A673 (cell line): ENCODE measurements at regions not wholly inside any gene's neighbourhood (a gene's known extent, or its start where the extent isn't known, plus 50 kb on each side); places are given as distances from the start of the nearest gene placed in this dataset.

Experiments
- BruUV-seq: library from RNA; stranded (reverse); fragments of 400-500 nt; replicated peaks from 2 replicates; lab custom pipeline; 2021; lab: Mats Ljungman, UMichigan
- CTCF ChIA-PET: fragments of 300-600 bp; sonication (Branson Sonifier 250); formaldehyde crosslinking; loops from one replicate; lab custom pipeline; 2022; ENCODE audit warnings: antibody characterized with exemption; lab: Charles Lee
- POLR2A ChIA-PET: fragments of 300-600 bp; sonication (Branson Sonifier 250); formaldehyde crosslinking; loops from one replicate; lab custom pipeline; 2022; ENCODE audit warnings: antibody characterized with exemption; ENCODE audit not compliant: low non-redundant PET; lab: Charles Lee
- DNase-seq: peaks from one replicate; pipeline ENCODE4 v3.0.0-alpha.2; 2015; ENCODE audit warnings: low spot score
- H3K27ac ChIP-seq: fragments of 200-600 bp; sonication (generic); 2 replicates; pipeline ENCODE4 v1.5.1; 2016; ENCODE audit warnings: mixed run types, low read depth, mild to moderate bottlenecking, mixed read lengths, antibody characterized with exemption, low read length; ENCODE audit not compliant: poor library complexity, severe bottlenecking
- H3K27me3 ChIP-seq: fragments of 200-600 bp; sonication (generic); replicated peaks from 2 replicates; pipeline ENCODE4 v1.6.1; 2017; ENCODE audit warnings: mixed run types, low read depth, mild to moderate bottlenecking, mixed read lengths, antibody characterized with exemption, low read length; ENCODE audit not compliant: insufficient read depth, poor library complexity
- H3K36me3 ChIP-seq: fragments of 200-600 bp; sonication (generic); 2 replicates; pipeline ENCODE4 v1.6.1; 2016; ENCODE audit warnings: mixed run types, mild to moderate bottlenecking, mixed read lengths, antibody characterized with exemption, low read length; ENCODE audit not compliant: insufficient read depth, poor library complexity, severe bottlenecking
- H3K4me1 ChIP-seq: fragments of 200-600 bp; sonication (generic); 2 replicates; pipeline ENCODE4 v1.6.1; 2017; ENCODE audit warnings: mixed run types, mild to moderate bottlenecking, mixed read lengths, antibody characterized with exemption, low read length; ENCODE audit not compliant: insufficient read depth, poor library complexity, severe bottlenecking
- H3K4me3 ChIP-seq: fragments of 200-600 bp; sonication (generic); 2 replicates; pipeline ENCODE4 v1.5.1; 2016; ENCODE audit warnings: low read depth, mixed run types, mild to moderate bottlenecking, mixed read lengths, low read length; ENCODE audit not compliant: poor library complexity, severe bottlenecking
- H3K9me3 ChIP-seq: fragments of 200-600 bp; sonication (generic); 2 replicates; pipeline ENCODE4 v1.6.1; 2016; ENCODE audit warnings: mixed run types, low read depth, mild to moderate bottlenecking, mixed read lengths, antibody characterized with exemption, low read length; ENCODE audit not compliant: poor library complexity, severe bottlenecking
- CTCF ChIP-seq: fragments of 300-800, 200-600 bp; sonication (generic); conservative IDR thresholded peaks from 2 replicates; pipeline ENCODE4 v1.5.1; 2017; ENCODE audit warnings: low read depth, mild to moderate bottlenecking, antibody characterized with exemption, low read length, moderate library complexity, mixed read lengths
- EZH2 ChIP-seq: fragments of 200-600 bp; sonication (generic); IDR thresholded peaks from 2 replicates; pipeline ENCODE4 v1.6.1; 2017; ENCODE audit warnings: borderline replicate concordance, low read depth, mild to moderate bottlenecking, mixed read lengths, antibody characterized with exemption, low read length; ENCODE audit not compliant: poor library complexity, severe bottlenecking
- intact Hi-C: fragments of 100-400 bp; cut with micrococcal nuclease; formaldehyde crosslinking; loops from one replicate; pipeline ENCODE4 v1.10.0; 2022; ENCODE audit not compliant: unreplicated experiment

GRCh38 chrX:30949554-30949953 is 60.5 kb upstream of the TAB3 start:
- Histone ChIP-seq H3K36me3 (no peaks in the 10 kb centered on the region), H3K4me3 (no peak overlapping the region), H3K27ac (no peak overlapping the region), H3K4me1 (no peaks in the 10 kb centered on the region), H3K27me3 (no peaks in the 10 kb centered on the region), H3K9me3 (no peaks in the 10 kb centered on the region)
- ChIA-PET POLR2A (no interaction called here), CTCF (interaction anchor here (0.7 kb wide), 1 partner anchor 89 kb away, joined by 5 read pairs; no protein-coding TSS in a partner anchor)
- intact Hi-C loops = no loop called here
- no peak for DNase-seq
- TF ChIP-seq EZH2 = no peak
- TF ChIP-seq CTCF = no peak
- BruUV-seq = no TSS peak

GRCh38 chrX:30948626-30949025 is 59.6 kb upstream of the TAB3 start:
- H3K9me3 ChIP-seq = no peaks in the 10 kb centered on the region
- intact Hi-C loops = no loop called here
- H3K27ac ChIP-seq = no peak overlapping the region
- ChIA-PET CTCF (interaction anchor here (0.7 kb wide), 1 partner anchor 90 kb away, joined by 5 read pairs; no protein-coding TSS in a partner anchor), POLR2A (no interaction called here)
- no peaks in the 10 kb centered on the region for H3K36me3 ChIP-seq
- no peak for DNase-seq
- H3K4me3 ChIP-seq = no peak overlapping the region
- H3K27me3 ChIP-seq = no peaks in the 10 kb centered on the region
- no TSS peak for BruUV-seq
- TF ChIP-seq EZH2 (no peak), CTCF (no peak)
- no peaks in the 10 kb centered on the region for H3K4me1 ChIP-seq

GRCh38 chrX:30948051-30948450 is 59.0 kb upstream of the TAB3 start:
- Histone ChIP-seq H3K27ac (no peak overlapping the region), H3K36me3 (no peaks in the 10 kb centered on the region), H3K27me3 (no peaks in the 10 kb centered on the region), H3K4me1 (no peaks in the 10 kb centered on the region), H3K4me3 (no peak overlapping the region), H3K9me3 (no peaks in the 10 kb centered on the region)
- BruUV-seq = no TSS peak
- intact Hi-C loops = no loop called here
- ChIA-PET POLR2A (no interaction called here), CTCF (no interaction called here)
- no peak for DNase-seq
- TF ChIP-seq CTCF (no peak), EZH2 (no peak)
